ENCODE measurements at regions not wholly inside any gene's neighbourhood (a gene's known extent, or its start where the extent isn't known, plus 50 kb on each side); places are given as distances from the start of the nearest gene placed in this dataset.
A peak's percentile ranks its signal among the peaks of the same experiment; 100 is the strongest.

DNA sequence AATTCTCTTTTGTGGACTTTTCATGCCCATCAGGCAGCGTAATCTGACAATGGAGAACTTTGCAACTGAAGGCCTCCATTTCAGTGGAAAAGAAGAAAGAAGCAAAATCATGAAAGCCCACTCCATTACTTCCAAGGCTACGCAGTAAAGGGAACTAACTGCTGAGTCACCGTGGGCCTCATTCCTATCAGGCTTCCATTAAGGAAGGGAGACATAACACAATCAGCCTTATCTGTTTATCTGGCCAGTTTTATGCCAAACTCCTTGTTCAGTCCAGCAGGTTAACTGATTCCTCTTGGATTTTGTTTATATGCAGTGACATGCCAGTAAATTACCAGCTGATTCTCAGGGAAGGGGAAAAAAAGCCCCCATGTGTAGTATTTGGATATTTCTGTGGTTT lies 56.8 kb upstream of the KATNAL1 start:
- no peaks in the 10 kb centered on the region for H3K9me3 ChIP-seq
- H3K36me3 ChIP-seq: no peaks in the 10 kb centered on the region
- DNase-seq: no peak
- H3K27me3 ChIP-seq: no peaks in the 10 kb centered on the region
- no peak overlapping the region for H3K4me3 ChIP-seq
- peak overlapping the region in 1 of 4 donors; percentile 16 for H3K27ac ChIP-seq
- intact Hi-C loops (cut with DNase I): no loop called here
- TF ChIP-seq POLR2A (IDR thresholded peaks at IDR 0.05) (no peak), CTCF (IDR thresholded peaks at IDR 0.05) (no peak)
- peaks cover 0 to 7% (median 0%) of the 10 kb centered on the region in 3 donors for H3K4me1 ChIP-seq
- WGBS, 2 donors: 68 to 81% methylated on average over 3 of the region's 3 CpGs

GRCh38 chr13:30364876-30365275 lies 57.4 kb upstream of the UBE2L5 start:
- no peak overlapping the region for H3K4me3 ChIP-seq
- TF ChIP-seq POLR2A (IDR thresholded peaks at IDR 0.05): no peak
- no peak for TF ChIP-seq CTCF (IDR thresholded peaks at IDR 0.05)
- no peaks in the 10 kb centered on the region for H3K36me3 ChIP-seq
- no peaks in the 10 kb centered on the region for H3K9me3 ChIP-seq
- WGBS, 2 donors: 77 to 83% methylated on average over 7 of the region's 7 CpGs
- H3K27ac ChIP-seq: no peak overlapping the region
- H3K27me3 ChIP-seq: no peaks in the 10 kb centered on the region
- intact Hi-C loops (cut with DNase I): no loop called here
- DNase-seq: no peak
- H3K4me1 ChIP-seq: peaks cover 0 to 7% (median 0%) of the 10 kb centered on the region in 3 donors

GRCh38 chr13:30366088-30366487 lies 56.2 kb upstream of the UBE2L5 start:
- 83 to 91% methylated on average over 1 of the region's 1 CpG for WGBS, 2 donors
- Histone ChIP-seq H3K27me3 (no peaks in the 10 kb centered on the region), H3K36me3 (no peaks in the 10 kb centered on the region), H3K9me3 (no peaks in the 10 kb centered on the region), H3K4me1 (peaks cover 0 to 18% (median 0%) of the 10 kb centered on the region in 3 donors), H3K4me3 (no peak overlapping the region), H3K27ac (no peak overlapping the region)
- no peak for DNase-seq
- TF ChIP-seq CTCF (IDR thresholded peaks at IDR 0.05) (no peak), POLR2A (IDR thresholded peaks at IDR 0.05) (no peak)
- intact Hi-C loops (cut with DNase I): no loop called here

DNA sequence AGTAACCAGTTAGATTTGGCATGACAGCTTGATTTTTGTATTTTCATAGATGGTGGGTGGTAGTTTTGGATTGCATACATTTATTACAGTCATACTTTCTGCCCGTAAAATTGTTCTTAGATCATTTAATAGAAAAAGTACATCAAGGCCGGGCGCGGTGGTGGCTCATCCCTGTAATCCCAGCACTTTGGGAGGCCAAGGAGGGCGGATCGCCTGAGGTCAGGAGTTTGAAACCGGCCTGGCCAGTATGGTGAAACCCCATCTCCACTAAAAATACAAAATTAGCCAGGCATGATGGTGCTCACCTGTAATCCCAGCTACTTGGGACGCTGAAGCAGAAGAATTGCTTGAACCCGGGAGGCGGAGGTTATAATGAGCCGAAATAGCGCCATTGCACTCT lies 55.0 kb upstream of the UBE2L5 start:
- no peak overlapping the region for H3K4me3 ChIP-seq
- no peaks in the 10 kb centered on the region for H3K27me3 ChIP-seq
- H3K27ac ChIP-seq: no peak overlapping the region
- peaks cover 5 to 29% (median 11%) of the 10 kb centered on the region in 3 donors for H3K4me1 ChIP-seq
- no peaks in the 10 kb centered on the region for H3K9me3 ChIP-seq
- 80 to 91% methylated on average over 11 of the region's 12 CpGs for WGBS, 2 donors
- no peak for DNase-seq
- TF ChIP-seq POLR2A (IDR thresholded peaks at IDR 0.05) (no peak), CTCF (IDR thresholded peaks at IDR 0.05) (no peak)
- intact Hi-C loops (cut with DNase I): no loop called here
- no peaks in the 10 kb centered on the region for H3K36me3 ChIP-seq

GRCh38 chr13:30370146-30370545 lies 52.1 kb upstream of the UBE2L5 start:
- intact Hi-C loops (cut with DNase I): no loop called here
- Histone ChIP-seq H3K9me3 (no peaks in the 10 kb centered on the region), H3K27me3 (no peaks in the 10 kb centered on the region), H3K36me3 (no peaks in the 10 kb centered on the region), H3K4me1 (peaks cover 5 to 35% (median 14%) of the 10 kb centered on the region in 3 donors), H3K27ac (peak overlapping the region in 1 of 4 donors; percentile 71), H3K4me3 (no peak overlapping the region)
- no peak for DNase-seq
- WGBS, 2 donors: 60 to 87% methylated on average over 1 of the region's 1 CpG
- TF ChIP-seq CTCF (IDR thresholded peaks at IDR 0.05) (no peak), POLR2A (IDR thresholded peaks at IDR 0.05) (no peak)

All from esophagus squamous epithelium (tissue), 5 donors.